Hindlimb muscle (tissue), 1 donor: ENCODE measurements at regions not wholly inside any gene's neighbourhood (a gene's known extent, or its start where the extent isn't known, plus 50 kb on each side); places are given as distances from the start of the nearest gene placed in this dataset.
"Not testable (repeated sequence)": the region's sequence is repeated elsewhere in the genome, so short reads cannot be mapped to it uniquely, and the experiment has no call there.

Experiments used
- DNase-seq: peaks from one replicate; pipeline ENCODE4 v3.0.0-alpha.2; 2013

DNA sequence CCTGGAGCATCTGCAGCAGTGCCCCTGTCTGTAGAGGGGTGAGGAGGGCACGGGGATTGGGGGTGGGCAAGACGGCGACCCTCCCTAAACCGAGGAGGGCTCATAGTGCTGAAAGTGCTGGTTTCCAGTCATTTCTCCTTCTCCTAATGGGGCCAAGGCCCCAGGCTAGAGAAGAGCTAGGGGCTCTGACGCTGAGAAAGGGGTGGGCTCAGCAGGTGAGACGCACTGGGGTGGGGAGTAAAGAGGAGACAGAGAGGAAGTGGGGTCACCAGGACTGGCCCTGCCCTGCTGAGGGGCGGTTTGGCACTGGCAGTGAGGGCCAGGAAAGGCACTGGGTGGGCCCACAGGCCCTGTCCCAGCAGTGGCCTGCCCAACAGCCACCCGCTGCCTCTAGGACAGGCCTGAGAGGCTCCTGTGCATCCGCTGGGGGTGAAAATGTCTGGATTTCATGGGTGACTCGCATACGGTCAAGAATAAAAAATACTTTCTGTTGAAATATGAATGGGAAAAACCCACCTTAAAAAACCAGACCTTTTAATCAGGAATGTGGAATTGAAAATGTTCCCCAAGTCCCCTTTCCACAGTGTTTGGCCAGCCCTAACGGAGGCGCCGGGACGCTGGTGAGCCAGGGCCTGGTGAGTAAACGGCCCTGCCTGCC, 122.4 kb upstream of the SMURF2 start:
- no peak for DNase-seq

DNA sequence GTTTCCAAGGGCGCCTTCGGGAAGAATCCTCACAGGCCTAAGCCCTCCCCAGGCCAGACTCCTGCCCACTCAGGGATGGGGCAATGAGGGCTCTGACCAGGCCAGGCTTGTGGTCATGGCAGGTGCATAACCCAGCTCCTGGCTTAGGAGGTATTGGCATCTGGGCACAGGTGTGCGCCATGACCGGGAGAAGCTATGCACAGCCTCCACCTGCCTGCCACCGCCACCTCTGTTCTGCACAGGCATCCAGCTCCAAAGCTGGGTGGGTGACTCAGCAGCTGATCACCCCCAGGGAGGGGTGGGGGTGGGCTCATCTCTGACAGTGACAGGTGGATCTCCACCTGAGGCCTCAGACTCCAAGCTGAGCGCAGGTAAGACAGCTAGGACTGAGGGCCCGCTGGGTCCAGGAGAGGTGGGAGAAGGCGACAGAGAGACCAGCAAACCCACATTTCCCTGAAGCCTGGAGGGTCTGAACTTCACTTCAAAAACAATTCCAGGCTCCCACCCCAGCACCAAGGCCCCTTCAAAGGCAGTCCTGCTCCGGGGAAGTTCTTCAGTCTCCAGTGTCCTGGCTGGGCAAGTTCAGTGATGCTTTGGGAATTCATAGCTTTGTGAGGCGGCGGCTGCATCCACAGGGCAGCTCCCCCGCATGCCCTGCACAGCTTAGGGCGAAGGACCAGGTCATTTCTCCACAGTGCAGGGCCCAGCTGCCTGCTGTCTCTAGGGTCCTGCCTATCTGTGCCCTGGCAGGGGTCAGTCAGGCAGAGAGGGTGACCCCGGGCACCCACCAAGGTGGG, 121.6 kb upstream of the SMURF2 start:
- DNase-seq: no peak

DNA sequence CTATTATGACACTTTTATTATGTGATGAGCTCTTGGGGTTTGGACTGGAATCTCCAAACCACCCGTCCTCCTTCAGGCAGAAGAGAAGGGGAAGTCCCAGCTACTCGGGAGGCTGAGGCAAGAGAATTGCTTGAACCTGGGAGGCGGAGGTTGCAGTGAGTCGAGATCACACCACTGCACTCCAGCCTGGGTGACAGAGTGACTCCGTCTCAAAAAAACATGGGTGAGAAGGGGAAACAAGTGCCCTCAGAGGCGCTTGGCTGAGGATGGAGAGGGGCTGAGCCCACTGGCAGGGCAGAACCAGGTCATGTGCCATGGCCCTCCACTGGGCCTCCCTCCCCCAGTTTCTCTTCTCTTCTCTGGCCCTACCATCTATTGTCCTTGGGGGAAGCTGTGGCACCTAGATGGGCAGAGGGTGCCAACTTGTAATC, 120.9 kb upstream of the SMURF2 start:
- DNase-seq: no peak

DNA sequence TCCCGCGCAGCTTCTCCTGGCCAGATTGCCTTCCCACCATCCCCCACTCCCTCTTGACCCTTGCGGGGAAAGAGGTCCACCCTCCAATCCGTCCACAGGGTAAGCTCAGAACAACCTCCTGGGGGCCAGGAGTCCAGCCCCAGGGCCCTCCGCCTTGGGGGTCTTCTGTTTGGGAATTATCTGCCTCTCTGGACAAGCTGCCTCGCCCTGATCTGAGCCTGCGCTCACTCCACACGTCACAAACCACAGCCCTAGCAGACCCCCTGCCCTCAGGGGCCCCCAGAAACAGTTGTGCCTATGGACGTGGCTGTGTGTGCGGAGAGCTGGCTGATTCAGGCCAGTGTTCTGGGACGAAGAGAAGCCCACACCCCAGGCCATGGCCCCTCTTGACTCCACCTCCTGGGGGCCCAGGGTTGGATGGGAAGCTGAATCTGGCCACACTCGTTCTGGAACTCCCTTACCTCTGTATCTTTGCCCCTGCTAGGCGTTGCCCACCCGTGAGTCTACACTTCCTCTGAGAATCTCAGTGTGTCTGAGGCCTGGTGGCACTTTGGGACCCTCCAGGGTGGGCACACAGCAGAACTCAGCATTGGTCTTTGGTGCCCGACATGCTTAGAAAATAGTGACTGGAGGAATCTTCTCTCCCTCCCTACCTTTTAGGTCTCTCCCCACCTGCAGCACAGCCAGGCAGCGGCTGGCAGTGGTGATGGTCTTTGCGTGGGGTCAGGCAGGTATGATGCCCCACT, 119.9 kb upstream of the SMURF2 start:
- DNase-seq: no peak

DNA sequence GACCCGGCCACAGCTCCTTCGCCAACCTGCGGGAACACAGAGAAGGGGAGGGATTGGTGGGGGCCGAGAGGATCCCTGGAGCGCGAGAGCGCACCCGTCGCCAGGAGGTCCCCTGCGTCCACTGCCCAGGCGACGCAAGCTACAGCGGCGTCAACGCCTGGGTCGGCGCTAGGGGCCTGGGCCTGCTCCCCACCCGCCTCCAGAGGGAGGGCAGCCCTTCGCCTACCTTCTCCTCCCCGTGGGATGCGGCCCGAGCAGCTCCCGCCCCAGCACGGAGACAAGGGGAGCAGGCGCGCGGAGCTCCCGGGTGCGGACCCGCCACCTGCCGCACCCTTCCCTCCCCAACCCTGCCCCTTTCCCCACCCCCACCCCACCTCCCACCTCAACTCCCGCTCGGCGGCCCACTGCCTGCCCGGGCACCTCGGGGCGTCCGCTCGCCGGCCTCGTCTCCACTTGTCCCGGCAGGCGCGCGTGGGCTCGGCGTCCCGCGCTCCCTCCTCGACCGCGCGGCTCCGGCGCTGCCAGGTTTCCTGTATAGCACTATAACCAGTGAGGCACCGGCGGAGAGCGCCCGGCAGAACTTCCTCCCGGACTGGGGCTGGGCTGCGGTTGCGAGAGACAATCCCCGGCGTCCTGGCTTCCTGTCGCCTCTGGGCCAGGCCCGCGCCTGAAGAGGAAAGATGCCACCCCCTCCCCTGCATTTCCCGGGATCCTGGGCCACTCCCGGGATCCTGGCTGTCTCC, 119.1 kb upstream of the SMURF2 start:
- no peak for DNase-seq

DNA sequence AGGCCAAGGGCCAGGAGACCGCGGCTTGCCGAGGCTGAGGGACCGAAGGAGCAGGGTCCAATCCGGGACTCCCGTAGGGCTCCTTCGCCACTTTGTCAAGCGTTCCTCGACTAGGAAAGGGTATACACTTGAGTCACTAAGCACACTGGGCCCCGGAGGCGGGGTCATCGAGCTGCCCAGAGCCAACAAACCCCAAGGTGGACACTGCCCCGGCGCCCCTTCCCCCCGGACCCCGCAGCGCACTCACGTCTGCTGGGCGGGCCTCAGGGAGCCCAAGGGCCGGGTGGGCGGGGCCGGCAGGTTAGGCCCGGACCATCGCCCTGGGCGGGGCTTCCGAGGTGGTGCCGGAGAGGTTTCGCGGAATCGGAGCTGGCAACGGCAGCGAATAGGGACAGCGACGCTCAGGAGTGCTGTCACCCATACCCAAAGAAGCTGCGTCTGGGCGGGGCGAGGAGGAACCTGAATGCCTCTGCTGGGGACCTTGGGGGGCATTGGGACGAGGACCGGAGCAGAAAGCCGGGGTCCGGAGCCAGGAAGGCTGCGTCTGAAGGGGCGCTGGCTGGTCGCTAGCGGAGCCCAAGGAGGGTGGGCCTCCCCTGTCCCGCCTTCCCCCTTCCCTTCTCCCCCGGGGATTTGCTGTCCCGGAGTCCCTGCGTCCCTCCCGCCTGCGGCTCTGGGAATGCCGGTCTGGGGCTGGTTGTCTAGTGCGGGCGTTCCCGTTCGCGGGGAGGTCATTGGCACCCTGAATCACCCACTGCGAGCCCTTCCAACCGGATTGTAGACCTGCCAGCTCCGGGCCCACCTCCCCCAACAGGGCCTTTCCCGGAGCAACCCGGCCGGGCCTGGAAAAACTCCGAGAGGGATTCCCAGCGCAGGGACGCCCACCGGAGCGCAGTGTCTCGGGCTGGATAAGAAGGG, 118.2 kb upstream of the SMURF2 start:
- DNase-seq: no peak

DNA sequence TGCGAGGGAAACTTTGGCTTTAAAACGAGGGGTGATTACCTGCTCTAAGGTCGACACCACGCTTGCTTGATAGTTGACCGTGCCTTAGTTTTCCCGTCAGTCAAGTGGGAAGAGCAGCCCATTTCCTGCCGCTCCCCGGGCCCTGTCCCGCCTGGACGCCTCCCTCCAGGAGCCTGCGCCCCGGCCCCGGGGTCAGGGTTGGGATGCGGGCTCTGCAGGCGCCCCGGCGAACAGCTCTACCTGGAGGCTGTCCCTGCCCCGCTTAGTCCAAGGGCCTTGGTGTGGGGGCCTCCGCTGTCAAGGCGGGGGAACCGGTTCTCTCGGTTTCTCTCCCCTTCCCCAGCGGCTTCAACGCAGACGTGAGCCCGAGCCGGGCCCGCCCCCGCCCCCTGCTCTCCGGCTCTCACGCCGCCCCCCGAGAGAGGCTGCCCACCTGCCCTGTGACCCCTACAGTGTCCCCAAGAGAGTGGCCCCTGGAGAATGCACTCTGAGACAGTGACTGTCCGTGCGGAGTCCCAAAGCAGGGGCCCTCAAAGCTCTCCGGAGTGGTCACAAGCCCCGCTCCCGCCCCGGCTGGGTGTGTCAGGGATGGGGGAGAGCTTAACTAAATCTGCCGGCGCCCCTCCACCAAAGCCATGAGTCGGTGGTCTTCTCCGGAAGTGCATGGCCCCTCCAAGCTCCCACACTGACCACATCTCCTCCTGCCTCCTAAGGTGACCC, 117.4 kb upstream of the SMURF2 start:
- DNase-seq: no peak

DNA sequence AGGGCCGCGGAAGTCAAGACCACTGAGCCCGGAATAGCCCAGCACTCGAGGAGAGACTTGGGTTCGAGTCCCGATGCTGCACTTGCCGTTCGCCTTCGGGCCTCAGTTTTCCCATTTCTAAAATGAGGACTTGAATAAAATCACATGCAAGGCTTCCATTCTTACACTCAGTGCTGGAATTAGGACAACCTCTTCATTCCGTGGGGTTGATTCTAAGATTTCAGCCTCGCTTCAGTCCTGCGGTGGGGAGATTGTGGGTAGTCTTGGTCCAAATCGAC, 116.9 kb upstream of the SMURF2 start:
- not testable (repeated sequence) for DNase-seq

DNA sequence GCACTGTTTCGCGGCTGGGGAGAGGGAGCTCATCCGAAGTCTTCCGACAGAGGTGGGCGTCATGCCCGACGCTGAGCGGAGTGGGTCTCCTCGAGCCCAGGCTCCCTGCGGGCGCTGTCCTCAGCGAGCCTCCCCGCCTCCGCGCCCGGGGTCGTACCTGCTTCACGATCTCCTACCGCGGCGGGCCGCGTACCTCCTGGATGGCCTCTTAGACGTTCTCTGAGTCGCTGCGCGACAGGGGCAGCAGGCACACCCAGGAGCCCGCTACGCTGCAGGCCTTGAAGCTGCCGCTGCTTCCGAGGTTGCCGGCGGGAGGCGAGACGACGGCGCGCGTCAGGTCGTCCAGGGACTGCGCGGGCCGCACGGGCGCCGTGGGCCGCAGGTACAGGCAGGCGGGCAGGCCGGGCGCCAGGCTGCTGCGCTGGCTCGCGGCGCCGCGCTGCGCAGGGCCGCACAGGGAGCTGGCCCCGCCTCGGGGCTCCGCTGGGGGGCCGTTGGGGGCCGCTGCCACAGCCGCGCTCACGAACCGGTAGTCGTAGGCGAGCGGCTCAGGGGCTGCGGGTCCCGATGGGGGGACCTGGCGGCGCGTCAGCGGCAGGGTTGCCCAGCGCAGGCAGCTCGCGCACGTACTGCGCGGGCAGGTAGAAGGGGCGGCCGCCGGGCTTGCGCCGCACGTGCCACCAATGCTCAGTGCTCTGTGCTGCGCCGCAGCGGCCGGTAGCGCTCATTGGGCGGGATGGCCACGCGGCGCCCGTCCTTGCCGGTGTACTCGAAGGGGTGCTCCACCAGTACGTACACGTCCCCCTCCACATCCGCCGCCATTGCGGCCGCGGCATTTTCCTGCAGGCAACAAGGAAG, 116.4 kb upstream of the SMURF2 start:
- no peak for DNase-seq

DNA sequence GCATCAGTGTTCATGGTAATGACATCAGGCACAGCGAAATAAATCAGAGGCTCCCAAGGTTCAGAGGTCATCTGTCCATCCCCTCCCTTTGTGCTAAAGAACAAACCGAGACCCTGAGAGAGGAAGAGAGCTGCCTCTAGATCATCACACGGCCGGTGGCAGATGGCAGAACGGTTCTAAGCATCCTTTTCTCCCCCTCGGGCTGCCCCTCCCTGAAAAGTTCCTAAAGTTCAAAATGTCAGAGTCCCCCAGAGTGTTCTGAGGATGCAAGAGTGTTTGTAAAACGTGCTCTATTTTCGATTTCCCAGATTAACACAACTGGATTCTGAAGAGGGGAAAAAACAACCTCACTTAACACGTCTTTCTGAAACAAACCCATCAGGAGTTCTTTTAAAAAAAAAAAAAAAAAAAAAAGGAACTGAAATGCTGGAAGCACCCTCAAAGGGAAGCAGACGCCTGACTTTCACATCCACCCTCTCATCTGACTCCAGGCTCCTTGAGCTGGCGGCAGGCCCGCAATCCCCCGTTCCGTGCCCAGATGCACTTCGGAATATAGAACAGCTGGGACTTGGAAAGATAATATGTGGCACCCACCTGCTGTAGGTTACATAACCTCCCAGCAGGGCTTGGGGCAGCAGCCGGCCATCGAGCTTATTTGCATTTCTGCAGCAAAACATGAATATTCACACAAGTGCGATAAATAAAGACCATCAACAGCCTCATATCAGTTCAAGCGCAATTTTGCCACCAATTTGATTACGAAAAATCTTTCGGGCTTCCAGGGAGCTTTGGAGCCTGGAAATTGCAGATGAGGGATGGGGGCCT, 115.5 kb upstream of the SMURF2 start:
- no peak for DNase-seq

DNA sequence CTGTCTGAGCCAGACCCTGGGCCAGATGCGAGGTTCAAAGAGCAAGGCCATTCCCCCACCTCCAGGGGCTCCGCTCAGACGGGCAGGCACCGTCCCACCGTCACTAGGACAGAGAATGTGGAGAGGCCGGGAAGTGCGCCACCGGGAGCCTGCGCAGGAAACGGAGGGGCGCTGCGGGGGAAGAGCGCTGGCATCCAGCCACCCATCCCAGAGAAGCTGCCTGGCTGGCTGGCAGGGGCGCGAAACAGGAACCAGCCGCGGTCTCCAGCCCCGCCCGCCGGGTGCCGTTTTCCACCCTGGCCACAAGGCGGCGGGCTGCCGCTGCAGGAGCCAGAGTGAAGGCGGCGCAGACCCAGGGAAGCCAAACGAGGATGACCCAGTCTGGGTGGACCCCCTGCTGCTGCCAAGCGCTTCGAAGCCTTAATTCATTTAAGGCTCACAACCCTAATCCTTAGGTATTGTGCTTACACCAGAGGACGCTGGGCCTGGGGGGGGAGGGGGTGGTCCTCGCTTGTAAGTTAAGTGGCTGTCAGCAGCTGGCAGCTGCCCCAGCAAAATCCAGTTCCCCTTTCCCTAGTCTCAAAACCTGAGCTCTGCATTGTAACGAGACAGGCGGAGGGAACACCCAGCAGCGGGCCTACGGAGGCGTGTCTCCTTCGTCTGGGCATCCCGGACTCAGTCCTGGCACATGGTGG, 114.8 kb upstream of the SMURF2 start:
- DNase-seq: peak; percentile 88

DNA sequence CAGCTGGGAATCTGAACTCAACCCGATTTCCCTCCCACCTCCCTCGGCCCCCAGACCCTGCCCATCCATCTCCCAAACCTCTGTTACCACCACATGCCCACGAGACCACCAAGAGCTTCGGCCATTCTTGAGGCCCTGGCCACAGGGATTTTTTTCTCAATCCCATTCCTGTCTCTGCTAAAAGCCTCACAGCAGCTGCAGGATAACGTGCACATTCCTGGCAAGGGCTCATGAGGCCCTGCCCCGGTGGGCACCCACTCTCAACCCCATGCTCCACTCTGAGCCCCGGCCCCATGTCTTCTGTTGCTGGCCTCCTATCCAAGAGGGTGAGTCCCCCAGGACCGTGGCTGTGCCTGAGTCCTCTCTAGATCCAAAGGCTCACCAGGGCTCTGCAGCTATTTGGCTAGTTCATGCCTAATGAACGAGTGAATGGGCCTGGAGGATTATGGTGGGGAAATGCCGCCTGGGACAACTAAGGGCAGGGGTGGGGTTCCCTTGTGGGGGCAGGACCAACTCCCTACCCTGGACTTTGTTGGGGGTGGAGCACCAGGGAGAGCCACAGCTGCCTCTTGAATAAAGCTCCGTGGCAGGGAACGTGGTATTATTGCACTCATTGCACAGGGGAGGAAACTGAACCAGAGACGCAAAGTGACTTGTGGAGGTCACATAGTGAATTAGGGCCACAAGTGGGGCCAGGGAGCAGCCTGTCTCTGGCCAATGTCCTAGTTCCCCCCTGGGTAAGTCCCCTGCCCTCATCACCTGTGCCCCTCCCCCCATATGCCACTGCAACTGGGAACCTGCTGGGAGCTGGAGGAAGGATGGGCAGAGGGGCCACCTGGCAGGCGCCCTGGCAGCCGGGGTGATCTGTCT, 113.8 kb upstream of the SMURF2 start:
- DNase-seq: no peak

DNA sequence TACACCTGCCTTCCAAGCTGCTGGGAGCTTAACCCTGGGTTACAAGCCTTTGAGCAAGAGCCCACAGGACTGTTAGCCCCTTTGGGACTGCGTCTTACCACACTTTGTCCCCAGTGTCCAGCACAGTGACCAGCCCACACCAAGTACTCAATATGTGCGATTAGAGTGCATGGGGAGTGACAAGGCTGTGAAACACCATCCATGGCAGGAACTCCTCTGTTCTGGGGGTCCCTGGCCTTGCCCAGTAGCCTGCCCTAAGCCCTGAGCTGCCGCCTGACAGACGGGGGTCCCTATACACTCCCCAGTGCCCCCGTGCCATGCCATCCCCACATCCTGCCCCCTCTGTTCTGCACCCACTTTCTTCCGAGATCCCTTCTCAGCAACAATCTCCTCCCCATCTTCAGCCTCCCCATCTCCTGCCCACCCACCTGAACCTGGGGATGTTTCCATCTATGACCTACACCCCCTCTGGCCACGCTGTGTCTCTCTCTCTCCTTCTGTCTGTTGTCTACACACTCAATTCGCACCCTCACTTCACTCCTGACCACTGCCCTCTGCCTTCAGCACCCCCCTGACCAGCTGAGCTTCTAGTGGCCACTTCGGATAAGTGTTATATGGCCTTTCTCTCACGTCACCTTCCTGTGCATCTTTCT, 112.9 kb upstream of the SMURF2 start:
- DNase-seq: no peak

DNA sequence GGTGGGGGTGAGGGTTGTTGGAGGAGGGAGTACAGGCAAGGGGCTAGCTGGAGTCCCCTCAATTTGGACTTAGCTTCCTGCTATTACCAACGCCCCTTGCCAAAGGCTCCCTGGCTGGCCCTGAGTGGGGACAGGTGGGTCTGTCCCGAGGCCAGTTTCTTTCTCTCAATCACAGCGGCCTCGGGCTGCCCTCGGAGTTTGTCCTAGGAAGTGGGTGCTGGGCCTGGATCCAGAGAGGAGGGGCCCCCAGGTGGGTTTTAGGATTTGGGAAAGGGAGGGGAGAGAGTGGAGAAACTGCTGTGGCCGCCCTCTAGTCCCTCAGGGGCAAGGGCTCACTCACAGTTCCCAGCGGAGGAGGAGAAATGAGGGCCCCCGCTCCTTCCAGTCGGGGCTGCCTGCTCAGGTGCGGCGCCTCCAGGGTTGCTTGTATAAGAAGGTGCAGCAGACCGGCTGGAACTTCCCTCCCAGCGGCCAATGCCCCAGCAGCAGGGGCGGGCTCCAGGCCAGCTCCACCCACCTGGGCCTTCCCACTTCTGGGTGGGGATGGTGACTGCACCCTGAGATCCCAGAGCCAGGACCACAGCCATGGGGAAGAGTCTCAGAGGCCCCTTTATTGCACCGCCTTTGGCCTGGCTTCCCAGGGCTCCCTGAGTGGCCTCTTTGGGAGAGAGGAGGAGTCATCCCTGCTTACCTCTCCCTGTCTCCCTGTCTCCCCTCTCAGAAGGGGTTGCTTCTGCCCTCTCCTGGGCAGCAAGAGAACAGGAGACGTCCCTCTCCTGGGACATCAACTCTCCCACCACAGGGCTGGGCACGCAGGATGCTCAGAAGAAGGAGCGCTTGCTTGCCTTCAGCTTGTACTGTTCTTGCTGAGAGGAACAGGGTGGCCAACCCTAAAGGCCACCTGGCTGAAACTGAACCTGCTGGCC, 112.0 kb upstream of the SMURF2 start:
- DNase-seq: no peak

DNA sequence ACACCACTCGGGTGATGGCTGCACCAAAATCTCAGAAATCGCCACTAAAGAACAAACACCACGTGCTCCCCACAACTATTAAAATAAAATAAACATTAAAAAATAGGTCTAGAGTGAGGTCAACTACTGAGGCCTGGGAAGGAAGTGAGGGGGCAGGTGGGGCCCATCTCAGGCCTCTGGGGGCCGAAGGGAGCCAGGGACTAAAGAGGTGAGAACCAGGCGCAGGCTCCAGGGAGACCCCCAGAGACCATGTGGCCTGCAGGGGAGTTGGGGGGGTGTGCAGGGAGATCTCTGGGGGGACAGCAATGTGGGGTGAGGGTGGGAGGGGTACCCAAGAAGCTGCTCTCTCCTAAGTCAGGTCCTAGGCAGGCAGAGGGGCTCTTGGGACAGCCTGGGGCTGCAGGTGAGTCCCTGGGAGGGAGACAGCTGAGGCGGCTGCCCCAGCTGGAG, 111.3 kb upstream of the SMURF2 start:
- DNase-seq: no peak

DNA sequence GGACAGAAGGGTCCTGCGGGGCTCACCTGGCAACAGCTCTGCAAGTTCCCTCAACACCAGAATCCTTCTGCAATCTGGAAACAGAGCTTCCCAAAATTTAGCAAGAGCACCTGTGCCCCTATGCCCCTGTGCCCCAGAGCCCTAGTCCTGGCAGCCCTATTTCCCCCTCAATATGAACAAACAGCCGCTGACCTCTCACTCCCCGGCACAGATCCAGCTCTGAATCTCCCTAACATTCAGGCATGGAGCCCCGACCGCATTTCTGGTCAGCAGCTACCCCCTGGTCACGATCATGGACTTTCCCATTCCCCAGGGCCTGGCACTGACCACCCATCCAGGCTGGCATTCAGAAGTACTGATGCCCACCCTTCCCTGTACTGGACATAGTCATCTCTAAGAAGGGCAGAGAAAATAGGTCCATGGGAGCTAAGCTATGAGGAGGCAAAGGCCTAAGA, 110.8 kb upstream of the SMURF2 start:
- no peak for DNase-seq
